ENCODE measurements at regions not wholly inside any gene's neighbourhood (a gene's known extent, or its start where the extent isn't known, plus 50 kb on each side); places are given as distances from the start of the nearest gene placed in this dataset.

- Histone ChIP-seq H3K27ac (ENCODE audit: low read length) (no peak overlapping the region), H3K36me3 (ENCODE audit: control insufficient read depth in 2 of 2, extremely low read depth in 1 of 2, insufficient read depth in 1 of 2, low read length in 1 of 2) (no peaks in the 10 kb centered on the region), H3K9me3 (no peaks in the 10 kb centered on the region), H3K4me1 (ENCODE audit: control insufficient read depth in 1 of 2, extremely low read depth in 1 of 2, insufficient read depth in 2 of 2, low read length in 2 of 2) (no peaks in the 10 kb centered on the region), H3K4me3 (ENCODE audit: control insufficient read depth in 1 of 2, extremely low read depth in 1 of 2, low read length in 1 of 2) (no peak overlapping the region), H3K27me3 (replicated peaks in 1 of 2; ENCODE audit: control insufficient read depth in 2 of 2, extremely low read depth in 1 of 2, insufficient read depth in 2 of 2, low read length in 1 of 2) (peaks cover 0 to 3% of the 10 kb centered on the region in 2 experiments)
- ChIA-PET CTCF (no interaction called here), POLR2A (no interaction called here)
- DNase-seq (no peak), ATAC-seq (replicated peaks in 1 of 4) (no peak)
- H3K36me3 Mint-ChIP-seq: no peaks in the 10 kb centered on the region
- H3K4me1 Mint-ChIP-seq: no peaks in the 10 kb centered on the region
- peaks cover 13 to 15% of the 10 kb centered on the region in 2 donors for H3K27me3 Mint-ChIP-seq
- H3K9me3 Mint-ChIP-seq: no peaks in the 10 kb centered on the region
- no CpG with 5 or more reads among the region's 1 CpG for whole genome bisulfite sequencing (ENCODE audit: insufficient coverage)
- H3K27ac Mint-ChIP-seq: no peak overlapping the region
- no peak overlapping the region for H3K4me3 Mint-ChIP-seq
Observed at GRCh38 chr1:170230323-170230722, 84.6 kb downstream of the NTMT2 start.

GRCh38 chr1:170231662-170232061 is 85.9 kb downstream of the NTMT2 start:
- Mint-ChIP-seq H3K36me3 (no peaks in the 10 kb centered on the region), H3K27me3 (peaks cover 11 to 13% of the 10 kb centered on the region in 2 donors), H3K4me3 (no peak overlapping the region), H3K4me1 (no peaks in the 10 kb centered on the region), H3K9me3 (no peaks in the 10 kb centered on the region), H3K27ac (no peak overlapping the region)
- no CpG with 5 or more reads among the region's 1 CpG for WGBS (ENCODE audit: insufficient coverage)
- Histone ChIP-seq H3K4me1 (ENCODE audit: control insufficient read depth in 1 of 2, extremely low read depth in 1 of 2, insufficient read depth in 2 of 2, low read length in 2 of 2) (no peaks in the 10 kb centered on the region), H3K27ac (ENCODE audit: low read length) (no peak overlapping the region), H3K9me3 (no peaks in the 10 kb centered on the region), H3K4me3 (ENCODE audit: control insufficient read depth in 1 of 2, extremely low read depth in 1 of 2, low read length in 1 of 2) (no peak overlapping the region), H3K27me3 (replicated peaks in 1 of 2; ENCODE audit: control insufficient read depth in 2 of 2, extremely low read depth in 1 of 2, insufficient read depth in 2 of 2, low read length in 1 of 2) (peaks cover 0 to 3% of the 10 kb centered on the region in 2 experiments), H3K36me3 (ENCODE audit: control insufficient read depth in 2 of 2, extremely low read depth in 1 of 2, insufficient read depth in 1 of 2, low read length in 1 of 2) (no peaks in the 10 kb centered on the region)
- DNase-seq: no peak
- ChIA-PET CTCF (no interaction called here), POLR2A (no interaction called here)
- no peak for ATAC-seq (replicated peaks in 1 of 4)

GRCh38 chr1:170238704-170239391 is 93.1 kb downstream of the NTMT2 start:
- 80% methylated on average over 5 of the region's 7 CpGs for WGBS (ENCODE audit: insufficient coverage)
- Mint-ChIP-seq H3K36me3 (no peaks in the 10 kb centered on the region), H3K4me3 (no peak overlapping the region), H3K27ac (no peak overlapping the region), H3K4me1 (no peaks in the 10 kb centered on the region), H3K27me3 (peaks cover 2 to 4% of the 10 kb centered on the region in 2 donors), H3K9me3 (no peaks in the 10 kb centered on the region)
- Histone ChIP-seq H3K27ac (ENCODE audit: low read length) (no peak overlapping the region), H3K36me3 (ENCODE audit: control insufficient read depth in 2 of 2, extremely low read depth in 1 of 2, insufficient read depth in 1 of 2, low read length in 1 of 2) (no peaks in the 10 kb centered on the region), H3K4me3 (ENCODE audit: control insufficient read depth in 1 of 2, extremely low read depth in 1 of 2, low read length in 1 of 2) (no peak overlapping the region), H3K9me3 (no peaks in the 10 kb centered on the region), H3K4me1 (ENCODE audit: control insufficient read depth in 1 of 2, extremely low read depth in 1 of 2, insufficient read depth in 2 of 2, low read length in 2 of 2) (no peaks in the 10 kb centered on the region), H3K27me3 (replicated peaks in 1 of 2; ENCODE audit: control insufficient read depth in 2 of 2, extremely low read depth in 1 of 2, insufficient read depth in 2 of 2, low read length in 1 of 2) (no peaks in the 10 kb centered on the region)
- DNase-seq (no peak), ATAC-seq (replicated peaks in 1 of 4) (no peak)
- POLR2A ChIA-PET: no interaction called here
- CTCF ChIA-PET: interaction anchor here in 1 of 2 donors (1.4 kb wide), 1 partner anchor 8 kb away, joined by 4 read pairs; no protein-coding TSS in a partner anchor

- ATAC-seq (replicated peaks in 1 of 4): no peak
- POLR2A ChIA-PET: no interaction called here
- Mint-ChIP-seq H3K36me3 (no peaks in the 10 kb centered on the region), H3K27ac (no peak overlapping the region), H3K4me1 (no peaks in the 10 kb centered on the region), H3K4me3 (no peak overlapping the region), H3K27me3 (peaks cover 0 to 1% of the 10 kb centered on the region in 2 donors), H3K9me3 (no peaks in the 10 kb centered on the region)
- no peaks in the 10 kb centered on the region for H3K4me1 ChIP-seq (ENCODE audit: control insufficient read depth in 1 of 2, extremely low read depth in 1 of 2, insufficient read depth in 2 of 2, low read length in 2 of 2)
- 33% methylated on average over 1 of the region's 3 CpGs for WGBS (ENCODE audit: insufficient coverage)
- CTCF ChIA-PET: no interaction called here
- H3K36me3 ChIP-seq (ENCODE audit: control insufficient read depth in 2 of 2, extremely low read depth in 1 of 2, insufficient read depth in 1 of 2, low read length in 1 of 2): no peaks in the 10 kb centered on the region
- no peaks in the 10 kb centered on the region for H3K9me3 ChIP-seq
- H3K27ac ChIP-seq (ENCODE audit: low read length): no peak overlapping the region
- H3K27me3 ChIP-seq (replicated peaks in 1 of 2; ENCODE audit: control insufficient read depth in 2 of 2, extremely low read depth in 1 of 2, insufficient read depth in 2 of 2, low read length in 1 of 2): no peaks in the 10 kb centered on the region
- DNase-seq: no peak
- H3K4me3 ChIP-seq (ENCODE audit: control insufficient read depth in 1 of 2, extremely low read depth in 1 of 2, low read length in 1 of 2): no peak overlapping the region
Observed at GRCh38 chr1:170239445-170239844, 93.7 kb downstream of the NTMT2 start.

- POLR2A ChIA-PET: no interaction called here
- Histone ChIP-seq H3K27ac (ENCODE audit: low read length) (no peak overlapping the region), H3K36me3 (ENCODE audit: control insufficient read depth in 2 of 2, extremely low read depth in 1 of 2, insufficient read depth in 1 of 2, low read length in 1 of 2) (no peaks in the 10 kb centered on the region), H3K27me3 (replicated peaks in 1 of 2; ENCODE audit: control insufficient read depth in 2 of 2, extremely low read depth in 1 of 2, insufficient read depth in 2 of 2, low read length in 1 of 2) (no peaks in the 10 kb centered on the region), H3K4me1 (ENCODE audit: control insufficient read depth in 1 of 2, extremely low read depth in 1 of 2, insufficient read depth in 2 of 2, low read length in 2 of 2) (no peaks in the 10 kb centered on the region), H3K9me3 (no peaks in the 10 kb centered on the region), H3K4me3 (ENCODE audit: control insufficient read depth in 1 of 2, extremely low read depth in 1 of 2, low read length in 1 of 2) (no peak overlapping the region)
- 100% methylated on average over 1 of the region's 2 CpGs for WGBS (ENCODE audit: insufficient coverage)
- H3K4me1 Mint-ChIP-seq: no peaks in the 10 kb centered on the region
- H3K9me3 Mint-ChIP-seq: no peaks in the 10 kb centered on the region
- H3K27ac Mint-ChIP-seq: no peak overlapping the region
- no peaks in the 10 kb centered on the region for H3K27me3 Mint-ChIP-seq
- ATAC-seq (replicated peaks in 1 of 4) (no peak), DNase-seq (no peak)
- H3K36me3 Mint-ChIP-seq: no peaks in the 10 kb centered on the region
- H3K4me3 Mint-ChIP-seq: no peak overlapping the region
- CTCF ChIA-PET: no interaction called here
Observed at GRCh38 chr1:170240409-170240808, 94.7 kb downstream of the NTMT2 start.

- 94% methylated on average over 6 of the region's 7 CpGs for WGBS (ENCODE audit: insufficient coverage)
- H3K27ac Mint-ChIP-seq: no peak overlapping the region
- Histone ChIP-seq H3K9me3 (no peaks in the 10 kb centered on the region), H3K4me1 (ENCODE audit: control insufficient read depth in 1 of 2, extremely low read depth in 1 of 2, insufficient read depth in 2 of 2, low read length in 2 of 2) (no peaks in the 10 kb centered on the region), H3K27me3 (replicated peaks in 1 of 2; ENCODE audit: control insufficient read depth in 2 of 2, extremely low read depth in 1 of 2, insufficient read depth in 2 of 2, low read length in 1 of 2) (no peaks in the 10 kb centered on the region), H3K27ac (ENCODE audit: low read length) (no peak overlapping the region), H3K4me3 (ENCODE audit: control insufficient read depth in 1 of 2, extremely low read depth in 1 of 2, low read length in 1 of 2) (no peak overlapping the region), H3K36me3 (ENCODE audit: control insufficient read depth in 2 of 2, extremely low read depth in 1 of 2, insufficient read depth in 1 of 2, low read length in 1 of 2) (no peaks in the 10 kb centered on the region)
- no peaks in the 10 kb centered on the region for H3K9me3 Mint-ChIP-seq
- H3K27me3 Mint-ChIP-seq: no peaks in the 10 kb centered on the region
- no peak overlapping the region for H3K4me3 Mint-ChIP-seq
- ChIA-PET CTCF (no interaction called here), POLR2A (no interaction called here)
- ATAC-seq (replicated peaks in 1 of 4) (no peak), DNase-seq (no peak)
- H3K4me1 Mint-ChIP-seq: no peaks in the 10 kb centered on the region
- no peaks in the 10 kb centered on the region for H3K36me3 Mint-ChIP-seq
Observed at GRCh38 chr1:170241266-170241851, 95.6 kb downstream of the NTMT2 start.

Data from T-cell (primary cell).